Kidney (tissue), 13 donors: ENCODE measurements at regions not wholly inside any gene's neighbourhood (a gene's known extent, or its start where the extent isn't known, plus 50 kb on each side); places are given as distances from the start of the nearest gene placed in this dataset.

ENCODE experiments used
- DNase-seq, 5 donors: peaks; one replicate each; pipeline ENCODE4 v3.0.0-alpha.2; 2013 to 2020
- FAIRE-seq: peaks from 2 replicates; lab custom pipeline; 2012; peaks lifted over from hg19 to GRCh38; lab: Jason Lieb, UNC
- H3K27ac ChIP-seq, 2 donors: one replicate each; pipeline ENCODE4 v1.7.0; 2013; ENCODE audit warnings: low read depth in 2 of 2, low read length in 2 of 2, inconsistent platforms in 1 of 2
- H3K27me3 ChIP-seq: one replicate; pipeline ENCODE4 v1.7.1; 2013; ENCODE audit warnings: low read length, inconsistent platforms; ENCODE audit not compliant: control insufficient read depth, insufficient read depth
- H3K36me3 ChIP-seq, 3 donors: one replicate each; pipeline versions ENCODE4 v1.7.0 to v1.7.1; 2013; ENCODE audit warnings: low read length in 3 of 3, control low read depth in 1 of 3, inconsistent platforms in 1 of 3; ENCODE audit not compliant: insufficient read depth in 3 of 3, control insufficient read depth in 2 of 3
- H3K4me1 ChIP-seq, 3 donors: one replicate each; pipeline versions ENCODE4 v1.7.0 to v1.7.1; 2013; ENCODE audit warnings: low read length in 3 of 3, inconsistent platforms in 1 of 3, low read depth in 1 of 3; ENCODE audit not compliant: control insufficient read depth in 2 of 3, insufficient read depth in 2 of 3
- H3K4me3 ChIP-seq, 3 donors: one replicate each; pipeline versions ENCODE4 v1.7.0 to v1.8.1; 2013; ENCODE audit warnings: low read length in 3 of 3, control low read depth in 1 of 3, inconsistent platforms in 1 of 3
- H3K9ac ChIP-seq, 3 donors: one replicate each; pipeline versions ENCODE4 v1.7.0 to v1.7.1; 2013; ENCODE audit warnings: low read length in 3 of 3, control low read depth in 1 of 3, inconsistent platforms in 1 of 3
- H3K9me3 ChIP-seq, 3 donors: one replicate each; pipeline versions ENCODE4 v1.7.0 to v1.7.1; 2013; ENCODE audit warnings: low read length in 3 of 3, control low read depth in 1 of 3, inconsistent platforms in 1 of 3; ENCODE audit not compliant: control insufficient read depth in 2 of 3, insufficient read depth in 1 of 3
- CTCF ChIP-seq: IDR thresholded peaks from 3 replicates; pipeline ENCODE4 v1.5.1; 2012; ENCODE audit warnings: mild to moderate bottlenecking, moderate library complexity, borderline replicate concordance; ENCODE audit not compliant: insufficient read depth; ENCODE audit errors: extremely low read depth
- intact Hi-C: fragments of 100-400 bp; cut with DNase I; formaldehyde crosslinking; loops from one replicate; pipeline ENCODE4 v1.11.1; 2022
- donor health status: control.
- donor health status: control.
- donor health status: control.
- donor health status: control.
- donor health status: control.
- donor health status: DM: yes; HTN: yes; CAD: no.
- donor health status: Normal renal cell carcinoma (clear cell type).

DNA sequence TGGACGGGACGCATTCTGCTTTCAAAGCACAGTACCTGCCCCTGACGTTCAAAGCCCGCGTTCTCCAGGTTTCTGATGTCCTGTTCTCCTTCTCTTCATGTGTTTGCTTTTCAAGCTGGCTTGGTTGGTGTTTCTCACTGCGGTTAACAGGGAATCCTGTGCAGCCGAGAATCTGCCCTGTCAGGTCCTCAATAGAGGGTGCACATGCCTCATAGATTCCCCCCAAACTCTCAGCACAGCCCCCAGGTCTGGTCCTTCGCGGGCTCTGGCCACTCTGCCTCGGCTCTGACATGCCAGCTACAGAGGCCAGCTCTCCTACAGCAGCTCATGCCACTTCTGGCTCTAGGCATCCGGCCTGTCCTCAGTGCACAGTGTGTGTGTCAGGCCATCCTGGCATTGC, 1343.8 kb downstream of the TBC1D22A start:
- H3K9ac ChIP-seq = no peak overlapping the region
- DNase-seq (no peak), FAIRE-seq (no peak)
- no peak overlapping the region for H3K27ac ChIP-seq
- intact Hi-C loops = no loop called here
- TF ChIP-seq CTCF = no peak
- no peaks in the 10 kb centered on the region for H3K27me3 ChIP-seq
- no peaks in the 10 kb centered on the region for H3K36me3 ChIP-seq
- no peaks in the 10 kb centered on the region for H3K4me1 ChIP-seq
- no peak overlapping the region for H3K4me3 ChIP-seq
- H3K9me3 ChIP-seq = no peaks in the 10 kb centered on the region

GRCh38 chr22:48105259-48105658, 1342.8 kb downstream of the TBC1D22A start:
- no peak for DNase-seq
- intact Hi-C loops = no loop called here
- H3K36me3 ChIP-seq = no peaks in the 10 kb centered on the region
- H3K9ac ChIP-seq = no peak overlapping the region
- no peaks in the 10 kb centered on the region for H3K9me3 ChIP-seq
- no peak for TF ChIP-seq CTCF
- no peaks in the 10 kb centered on the region for H3K27me3 ChIP-seq
- no peak for FAIRE-seq
- no peaks in the 10 kb centered on the region for H3K4me1 ChIP-seq
- H3K27ac ChIP-seq = no peak overlapping the region
- H3K4me3 ChIP-seq = no peak overlapping the region

DNA sequence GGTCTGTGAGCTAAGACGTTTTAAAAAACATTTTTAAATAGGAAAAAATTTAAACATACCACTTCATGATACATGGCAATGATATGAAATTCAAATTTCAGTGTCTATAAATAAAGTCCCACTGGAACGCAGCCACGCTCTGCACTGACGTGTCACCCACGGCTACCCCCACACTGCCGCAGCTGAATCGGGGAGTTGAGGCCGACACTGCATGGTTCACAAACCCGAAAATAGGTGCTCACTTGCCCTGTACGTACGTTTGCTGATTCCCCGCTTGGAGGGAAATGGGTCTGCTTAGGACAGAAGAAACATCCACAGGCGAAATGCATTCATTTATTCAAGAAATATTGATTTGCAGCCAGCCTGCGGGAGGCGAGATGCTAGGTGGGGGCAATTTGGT, 1342.3 kb downstream of the TBC1D22A start:
- no peak for TF ChIP-seq CTCF
- intact Hi-C loops = no loop called here
- DNase-seq (no peak), FAIRE-seq (no peak)
- Histone ChIP-seq H3K36me3 (no peaks in the 10 kb centered on the region), H3K9ac (no peak overlapping the region), H3K27ac (no peak overlapping the region), H3K4me1 (no peaks in the 10 kb centered on the region), H3K27me3 (no peaks in the 10 kb centered on the region), H3K4me3 (no peak overlapping the region), H3K9me3 (no peaks in the 10 kb centered on the region)

GRCh38 chr22:48104102-48104738, 1341.8 kb downstream of the TBC1D22A start:
- no peaks in the 10 kb centered on the region for H3K36me3 ChIP-seq
- no peak for TF ChIP-seq CTCF
- no peak overlapping the region for H3K9ac ChIP-seq
- H3K9me3 ChIP-seq = no peaks in the 10 kb centered on the region
- FAIRE-seq (no peak), DNase-seq (no peak)
- no peaks in the 10 kb centered on the region for H3K27me3 ChIP-seq
- no peak overlapping the region for H3K27ac ChIP-seq
- intact Hi-C loops = no loop called here
- H3K4me3 ChIP-seq = no peak overlapping the region
- H3K4me1 ChIP-seq = no peaks in the 10 kb centered on the region
